GM19328 (cell line): ENCODE measurements at regions not wholly inside any gene's neighbourhood (a gene's known extent, or its start where the extent isn't known, plus 50 kb on each side); places are given as distances from the start of the nearest gene placed in this dataset.

Source experiments
- ATAC-seq: cut with Tn5 transposase; IDR thresholded peaks from one replicate; pipeline ENCODE4 v1.9.1; 2021; ENCODE audit warnings: mild to moderate bottlenecking, moderate library complexity; ENCODE audit not compliant: unreplicated experiment

DNA sequence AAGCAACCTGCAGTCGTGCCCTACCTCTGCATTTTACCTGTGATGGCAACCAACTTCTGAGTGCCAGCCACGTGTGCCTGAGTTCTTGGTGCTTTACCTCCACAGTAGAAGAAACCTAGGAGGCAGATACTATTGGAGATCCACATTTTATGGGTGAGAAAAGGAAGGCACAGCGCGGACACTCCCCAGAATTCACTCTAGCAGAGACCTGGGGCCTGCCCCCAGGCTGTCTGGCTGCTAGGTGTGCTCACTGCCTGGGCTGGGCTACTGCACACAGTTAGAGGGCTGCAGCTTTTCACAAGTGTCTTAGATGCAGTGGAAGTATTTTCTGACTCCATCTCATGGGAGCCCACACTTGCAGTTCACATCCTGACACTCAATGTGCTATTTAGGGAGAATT is 598.8 kb upstream of the ADAMTS16 start:
- no peak for ATAC-seq

DNA sequence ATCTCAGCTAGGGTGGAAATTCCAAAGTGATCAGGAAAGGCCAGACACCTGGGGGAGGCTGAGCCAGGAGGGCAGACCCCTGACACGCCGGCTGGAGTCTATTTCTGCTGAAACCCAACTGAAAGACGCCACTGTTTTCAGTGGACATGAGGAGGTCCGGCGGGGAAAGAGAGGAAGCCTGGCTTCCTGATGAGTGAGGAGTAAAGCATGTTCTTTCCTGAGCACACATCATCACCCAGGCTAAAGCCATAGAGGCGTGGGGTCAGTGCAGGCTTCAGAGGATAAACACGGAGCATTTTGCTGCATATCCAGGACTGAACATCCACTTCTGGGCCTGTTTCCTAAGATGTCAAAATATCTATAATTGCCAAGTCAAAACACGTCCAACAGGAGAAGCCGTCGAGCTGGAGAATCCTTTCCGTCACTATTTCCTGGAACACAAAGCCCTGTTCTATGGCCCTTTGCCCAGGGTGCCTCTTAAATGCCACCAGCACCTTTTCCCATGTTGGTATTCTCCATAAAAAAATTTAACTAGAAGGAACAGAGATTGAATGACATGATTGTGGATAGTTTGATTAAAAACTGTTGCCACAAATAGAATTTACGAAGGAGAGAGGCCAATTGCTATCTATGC is 597.9 kb upstream of the ADAMTS16 start:
- no peak for ATAC-seq

DNA sequence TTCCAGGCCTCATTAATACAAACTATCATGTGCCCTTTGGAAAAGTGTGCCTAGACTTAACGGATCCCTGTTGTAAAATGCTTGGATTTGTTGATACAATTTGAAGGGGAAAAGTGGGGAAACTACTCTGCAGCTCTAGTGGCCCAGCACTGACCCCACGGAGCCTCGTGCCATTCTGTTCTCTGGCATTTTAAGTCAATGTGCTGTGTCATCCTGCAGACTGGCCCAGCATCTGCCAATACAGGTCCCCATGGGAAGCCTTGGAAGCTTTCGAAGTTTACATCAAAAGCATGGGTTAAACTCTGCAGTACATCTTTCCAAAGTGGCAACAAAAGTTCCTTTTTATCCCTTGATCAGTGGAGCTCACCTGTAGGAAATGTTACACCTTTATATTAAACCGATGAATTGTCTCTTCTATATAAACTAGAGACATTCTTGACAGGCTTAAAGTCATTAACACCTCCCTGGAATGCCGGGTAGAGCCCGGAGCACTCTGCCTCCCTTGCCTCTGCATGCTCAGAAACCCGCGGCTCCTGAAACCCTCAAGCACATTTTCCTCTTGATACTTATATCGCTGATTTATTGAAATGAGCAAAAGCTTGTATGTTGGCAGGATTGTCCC is 596.0 kb upstream of the ADAMTS16 start:
- ATAC-seq: no peak

GRCh38 chr5:4547547-4547946 is 592.6 kb upstream of the ADAMTS16 start:
- ATAC-seq: no peak

- ATAC-seq: no peak
Measured at GRCh38 chr5:4548341-4548740, 591.8 kb upstream of the ADAMTS16 start.

- no peak for ATAC-seq
Measured at GRCh38 chr5:4549351-4549750, 590.8 kb upstream of the ADAMTS16 start.

- no peak for ATAC-seq
Measured at GRCh38 chr5:4551034-4551433, 589.1 kb upstream of the ADAMTS16 start.

DNA sequence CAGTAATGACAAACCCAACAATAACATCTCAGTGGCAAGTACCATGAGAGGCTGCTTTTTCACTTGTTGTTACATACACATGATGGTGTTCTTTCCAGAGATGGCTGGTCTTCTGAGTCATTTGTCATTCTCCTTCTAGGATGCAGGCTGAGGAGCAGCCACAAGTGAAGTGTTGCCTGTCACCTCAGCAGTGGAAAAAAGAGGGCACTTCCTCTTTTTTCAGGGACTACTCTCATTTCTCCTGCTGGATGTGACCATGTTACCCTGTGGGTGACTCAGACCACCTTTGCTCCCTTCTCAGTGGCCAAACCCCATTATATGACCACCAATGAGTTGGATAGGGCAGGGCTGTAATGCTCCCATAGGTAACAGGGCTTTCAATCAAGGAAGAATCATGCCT is 587.0 kb upstream of the ADAMTS16 start:
- ATAC-seq: no peak

DNA sequence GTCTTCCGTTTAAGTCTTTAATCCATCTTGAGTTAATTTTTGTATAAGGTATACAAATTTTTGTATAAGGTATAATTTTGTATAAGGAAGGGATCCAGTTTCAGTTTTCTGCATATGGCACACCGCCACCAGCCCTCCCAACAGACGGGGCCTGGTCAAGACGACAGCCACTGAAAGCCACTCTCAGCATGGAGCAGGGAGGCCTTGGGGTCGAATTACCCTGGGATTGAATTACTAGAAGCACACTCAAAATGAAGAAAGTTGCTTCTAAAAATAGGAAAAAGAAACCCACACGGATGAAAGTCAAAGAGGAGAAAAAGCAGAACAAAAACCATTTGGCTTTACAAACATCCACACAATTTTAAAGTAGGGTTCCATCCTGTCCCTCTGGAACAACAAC is 586.2 kb upstream of the ADAMTS16 start:
- ATAC-seq: no peak

DNA sequence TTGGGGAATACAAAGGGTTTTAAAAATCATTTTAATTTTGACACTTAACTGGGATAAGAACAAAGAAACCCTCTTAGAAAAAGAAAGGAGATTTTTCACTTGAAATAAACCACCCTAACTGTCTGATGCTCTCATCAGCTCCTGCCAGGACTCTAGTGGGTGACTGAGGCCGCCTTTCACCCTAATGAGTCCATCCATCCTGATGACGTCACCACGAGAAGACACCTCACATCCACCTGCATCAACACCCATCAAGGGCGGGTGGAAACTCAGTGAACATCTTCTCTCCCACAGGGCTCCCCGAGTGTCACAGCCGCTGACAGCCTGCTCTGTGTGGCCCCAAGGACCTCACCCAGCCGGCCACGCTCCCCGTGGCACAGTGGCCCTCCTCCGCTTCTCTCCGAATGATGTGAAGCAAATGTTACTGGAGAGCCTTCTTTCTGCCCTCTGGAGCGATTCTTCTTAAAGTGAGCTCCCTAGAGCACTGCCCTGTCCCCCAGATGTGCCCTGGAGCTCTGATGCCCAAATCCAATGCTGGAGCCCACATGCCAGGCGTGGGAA is 584.3 kb upstream of the ADAMTS16 start:
- no peak for ATAC-seq

DNA sequence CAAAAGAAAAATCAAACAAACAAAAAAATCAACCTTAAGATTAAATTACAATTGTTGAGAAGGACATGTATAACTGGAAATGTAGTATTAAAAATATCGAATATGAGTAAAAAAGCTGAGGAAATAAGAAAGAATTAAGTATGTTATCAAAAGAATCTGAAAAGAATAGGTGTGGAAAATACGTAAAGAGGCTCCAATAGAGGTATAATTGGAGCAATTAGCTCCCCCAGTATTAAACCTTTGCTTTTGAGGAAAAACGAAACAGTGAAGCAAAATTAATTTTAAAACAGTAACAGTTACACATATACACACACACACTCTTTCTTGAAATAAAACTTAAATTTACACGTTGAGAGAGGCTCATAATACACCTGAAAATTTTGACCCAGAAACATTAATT is 578.7 kb upstream of the ADAMTS16 start:
- ATAC-seq: no peak

- no peak for ATAC-seq
Measured at GRCh38 chr5:4563400-4563799, 576.7 kb upstream of the ADAMTS16 start.

DNA sequence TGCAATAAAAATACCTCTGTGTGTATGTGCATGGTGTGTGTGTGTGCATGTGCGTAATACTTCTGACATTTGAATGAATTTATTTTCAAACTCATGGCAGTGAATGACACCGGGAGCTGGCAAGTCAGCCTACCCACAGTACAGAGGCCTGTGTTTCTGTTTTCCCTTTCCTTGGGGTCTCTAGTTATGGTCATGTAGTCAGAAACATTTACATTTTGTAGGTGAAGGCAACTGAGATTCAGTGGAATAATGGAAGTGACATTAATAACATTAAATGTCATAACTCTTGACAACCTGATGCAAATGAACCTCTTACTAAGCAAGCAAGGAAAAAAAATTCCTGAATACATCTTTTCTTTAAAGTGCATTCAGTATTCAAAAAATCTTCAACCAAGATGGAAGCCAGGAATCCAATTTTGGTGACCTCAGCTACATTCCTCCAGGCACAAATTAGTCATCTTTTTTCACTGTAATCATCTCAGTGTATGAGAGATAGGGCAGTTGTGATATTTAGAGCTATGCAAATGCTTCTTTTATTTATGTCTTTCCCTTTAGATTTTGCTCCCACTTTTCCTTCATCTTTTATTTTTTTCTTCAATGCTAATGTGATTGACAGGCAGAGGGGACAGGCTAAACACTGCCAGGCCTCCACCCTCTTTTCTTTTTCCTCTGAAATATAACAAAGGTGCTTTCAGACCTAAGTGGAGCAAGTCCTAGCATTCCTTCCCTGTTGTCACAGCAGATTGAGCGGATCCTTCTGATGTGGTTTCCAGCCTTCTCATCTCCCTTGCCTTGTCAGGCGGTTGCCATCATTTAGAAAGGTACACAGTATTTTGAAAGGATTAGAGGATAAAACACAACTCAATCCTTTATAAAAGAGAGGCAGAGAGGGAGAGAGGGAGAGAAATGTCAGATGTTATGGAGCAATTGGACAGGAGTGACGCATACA is 569.8 kb upstream of the ADAMTS16 start:
- ATAC-seq: no peak

DNA sequence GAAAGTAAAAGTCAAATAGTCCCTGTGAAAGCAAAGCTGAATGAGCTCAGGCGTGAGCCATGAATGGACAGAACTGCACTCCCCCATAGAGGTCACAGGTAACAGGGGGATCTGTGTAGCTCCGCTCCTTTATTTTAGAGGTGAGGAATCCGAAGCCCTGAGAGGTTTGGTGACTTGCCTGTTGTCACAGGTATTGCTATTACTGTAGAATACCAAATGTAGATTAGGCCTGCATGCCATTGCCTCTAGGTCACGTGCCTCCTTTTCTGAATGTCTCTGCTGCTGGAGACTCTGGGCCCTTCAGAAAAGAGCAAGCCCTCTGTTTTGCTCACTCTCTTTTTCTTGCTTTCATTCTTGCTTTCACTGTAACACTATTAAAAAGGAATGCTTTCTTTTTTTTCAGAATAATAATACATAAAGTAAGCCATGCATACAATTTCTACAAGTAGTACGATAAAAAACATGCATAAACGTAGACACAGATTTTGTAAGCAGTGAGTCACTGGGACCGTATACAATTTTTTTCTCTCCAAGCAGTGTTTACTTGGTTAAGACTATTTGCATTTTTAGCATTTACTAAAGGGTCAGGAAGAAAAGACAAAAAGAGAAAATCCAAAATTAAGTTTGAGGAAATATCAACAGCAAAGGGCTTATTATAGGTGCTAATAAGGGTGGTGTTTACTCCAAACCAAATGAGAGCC is 568.7 kb upstream of the ADAMTS16 start:
- ATAC-seq: no peak

DNA sequence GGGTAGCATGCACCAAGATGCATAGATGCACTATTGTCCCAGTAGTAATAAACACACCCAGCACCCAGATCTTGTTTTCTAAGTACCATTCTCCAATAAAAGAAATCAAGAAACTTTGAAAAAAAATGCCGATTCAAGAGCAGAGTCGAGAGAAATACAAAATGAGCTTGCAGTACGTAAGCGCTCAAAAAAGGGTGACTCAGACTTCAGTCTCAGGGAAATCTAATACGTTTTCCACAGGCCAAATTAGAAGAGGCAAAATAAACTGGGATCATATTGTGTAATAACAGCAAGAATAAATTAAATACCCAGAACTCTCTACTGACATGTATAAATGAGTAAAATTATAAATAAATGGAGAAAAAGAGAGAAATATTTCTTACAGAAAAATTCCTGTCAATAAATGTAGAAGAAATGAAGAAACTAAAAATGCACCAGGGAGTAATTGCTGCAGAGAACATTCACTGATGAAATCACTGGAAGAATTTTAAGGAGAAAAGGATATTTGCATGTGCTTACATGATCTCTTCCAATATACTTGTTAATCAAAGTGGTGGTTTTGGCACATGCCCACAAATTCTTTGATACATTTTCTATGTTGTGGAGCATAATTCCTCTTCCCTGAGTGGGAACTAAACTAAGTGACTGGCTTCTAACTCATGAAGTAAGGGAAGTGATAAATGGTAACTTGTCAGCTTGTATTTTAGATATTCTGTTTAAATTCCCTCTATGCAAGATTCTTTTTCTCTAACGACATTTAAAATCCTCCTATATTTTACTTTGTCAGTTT is 567.6 kb upstream of the ADAMTS16 start:
- no peak for ATAC-seq

- no peak for ATAC-seq
Measured at GRCh38 chr5:4575608-4576007, 564.5 kb upstream of the ADAMTS16 start.

DNA sequence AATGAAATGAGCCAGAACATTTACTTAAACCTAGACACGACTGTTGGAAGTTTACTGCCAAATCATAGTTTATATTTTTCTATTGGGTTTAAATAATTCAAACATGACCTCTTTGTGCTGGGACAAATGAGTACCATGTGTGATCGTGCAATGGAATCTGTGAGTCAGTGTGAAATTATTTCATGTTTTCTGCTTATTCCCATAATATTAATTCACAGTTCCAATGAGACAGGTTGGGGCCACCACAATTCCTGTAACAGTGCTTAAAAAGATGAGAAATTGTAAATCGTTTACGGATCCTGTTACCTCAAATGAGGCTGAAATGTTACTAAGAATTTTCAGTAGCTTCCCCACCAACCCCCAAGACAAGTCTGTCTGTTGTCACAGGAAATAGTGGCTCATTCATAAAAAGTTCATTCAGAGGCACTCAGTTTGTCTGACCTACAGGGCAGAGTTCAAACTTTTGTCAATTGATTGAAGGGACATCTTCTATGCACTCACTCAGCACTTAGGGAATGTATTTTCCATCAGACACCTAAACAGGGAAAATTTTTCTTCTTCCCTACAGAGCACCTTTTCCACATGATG is 563.9 kb upstream of the ADAMTS16 start:
- no peak for ATAC-seq

DNA sequence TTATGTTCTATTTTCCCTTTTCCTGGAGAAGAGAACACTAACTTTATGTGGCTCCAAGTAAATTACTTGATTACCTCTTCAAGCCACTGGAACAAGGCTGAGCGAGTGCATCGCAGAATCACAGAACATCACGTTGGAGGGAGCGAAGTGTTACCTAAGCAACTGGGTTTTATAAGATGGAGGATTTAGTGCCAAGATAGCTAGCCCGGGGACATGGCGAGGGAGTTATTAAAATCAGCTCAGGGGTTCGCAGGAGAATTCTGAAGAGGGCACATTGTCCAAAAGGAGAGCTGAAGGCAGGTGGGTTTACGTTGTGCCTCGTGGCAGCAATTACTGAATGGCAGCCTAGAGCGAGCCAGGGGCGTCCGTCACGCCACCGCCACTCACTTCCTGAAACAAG is 563.2 kb upstream of the ADAMTS16 start:
- no peak for ATAC-seq

DNA sequence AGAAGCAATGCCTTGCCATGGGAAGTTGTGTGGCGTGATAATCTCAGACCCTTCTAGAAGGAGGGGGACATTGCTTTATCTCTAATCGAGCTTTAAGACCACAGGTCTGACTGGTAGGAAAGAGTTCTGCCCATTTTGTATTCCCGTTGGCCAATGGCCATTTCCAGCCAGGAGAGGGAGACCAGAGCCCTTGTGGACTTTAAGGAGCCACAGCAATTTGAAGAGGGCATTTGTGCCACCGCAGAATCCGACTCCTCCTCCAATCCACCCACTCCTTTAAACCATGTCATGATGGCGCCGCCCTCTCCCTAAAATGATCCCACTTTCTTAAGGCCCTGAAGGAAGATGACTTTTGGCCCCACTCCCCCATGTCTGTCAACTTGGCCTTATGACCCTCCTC is 560.5 kb upstream of the ADAMTS16 start:
- ATAC-seq: no peak

- no peak for ATAC-seq
Measured at GRCh38 chr5:4580772-4581171, 559.4 kb upstream of the ADAMTS16 start.
